HepG2 (cell line): ENCODE measurements at regions not wholly inside any gene's neighbourhood (a gene's known extent, or its start where the extent isn't known, plus 50 kb on each side); places are given as distances from the start of the nearest gene placed in this dataset.

Source experiments
- ATAC-seq: fragments of 200-7000 bp; cut with Tn5 transposase; 3 replicates; pipeline ENCODE4 v1.9.1; 2020; ENCODE audit warnings: mild to moderate bottlenecking, moderate library complexity
- BruUV-seq: library from RNA; stranded (reverse); fragments of 400-500 nt; replicated peaks from 2 replicates; lab custom pipeline; 2021; lab: Mats Ljungman, UMichigan
- CTCF ChIA-PET: fragments of 300-600 bp; formaldehyde crosslinking; extraction: SDS; loops from one replicate; lab custom pipeline; 2021; ENCODE audit warnings: low total read pairs, inconsistent platforms, low intra/inter-chr PET ratio; lab: Yijun Ruan, JAX
- POLR2A ChIA-PET: fragments of 350-600 bp; sonication (Branson Sonifier 250); formaldehyde crosslinking; loops from one replicate; lab custom pipeline; 2020; ENCODE audit warnings: antibody characterized with exemption, inconsistent platforms; lab: Yijun Ruan, JAX
- DNase-seq: peaks from one replicate; pipeline ENCODE4 v3.0.0-alpha.2; 2015; ENCODE audit warnings: low spot score
- FAIRE-seq: peaks from 3 replicates; lab custom pipeline; 2011; peaks lifted over from hg19 to GRCh38; lab: Jason Lieb, UNC
- H2AFZ ChIP-seq: one replicate; pipeline ENCODE4 v1.6.1; 2011; ENCODE audit warnings: low read length, inconsistent platforms
- H3K27ac ChIP-seq: fragments of 300-600 bp; 3 replicates; pipeline ENCODE4 v1.8.0; 2011; ENCODE audit warnings: mixed run types, mild to moderate bottlenecking, mixed read lengths, low read length, inconsistent platforms; ENCODE audit not compliant: insufficient read depth; ENCODE audit errors: extremely low read length
- H3K27me3 ChIP-seq, 2 experiments: fragments of 200-600 bp in 1 of 2; 2 replicates in 1 of 2; 3 replicates in 1 of 2; pipeline versions ENCODE4 v1.6.0 to v1.8.0; 2011; ENCODE audit warnings: low read length in 2 of 2, mild to moderate bottlenecking in 2 of 2, moderate library complexity in 2 of 2, inconsistent platforms in 1 of 2; ENCODE audit not compliant: insufficient read depth in 2 of 2, control insufficient read depth in 1 of 2
- H3K36me3 ChIP-seq, 2 experiments: fragments of 200-600 bp in 1 of 2; replicated peaks in 1 of 2; 2 replicates in 1 of 2; 3 replicates in 1 of 2; pipeline versions ENCODE4 v1.5.1 to v1.8.0; 2011; ENCODE audit warnings: low read length in 2 of 2, inconsistent platforms in 1 of 2; ENCODE audit not compliant: insufficient read depth in 2 of 2, control insufficient read depth in 1 of 2
- H3K4me1 ChIP-seq: 2 replicates; pipeline ENCODE4 v1.5.1; 2012; ENCODE audit warnings: low read length, inconsistent platforms; ENCODE audit not compliant: insufficient read depth
- H3K4me2 ChIP-seq: 2 replicates; pipeline ENCODE4 v1.6.0; 2011; ENCODE audit warnings: low read depth, low read length, inconsistent platforms
- H3K4me3 ChIP-seq, 3 experiments: fragments of 200-600 bp in 1 of 3; sonication (generic), shearing (Covaris generic) in 1 of 3; replicated peaks in 1 of 3; 2 replicates each; pipeline ENCODE4 v1.5.1; 2011 to 2016; ENCODE audit warnings: low read length in 3 of 3, inconsistent platforms in 2 of 3, low read depth in 2 of 3, mild to moderate bottlenecking in 2 of 3, control low read depth in 1 of 3, mixed read lengths in 1 of 3; ENCODE audit not compliant: insufficient read depth in 1 of 3
- H3K79me2 ChIP-seq: one replicate; pipeline ENCODE4 v1.6.1; 2011; ENCODE audit warnings: low read length, inconsistent platforms; ENCODE audit not compliant: insufficient read depth
- H3K9ac ChIP-seq: 2 replicates; pipeline ENCODE4 v1.6.0; 2011; ENCODE audit warnings: mild to moderate bottlenecking, low read depth, low read length, inconsistent platforms; ENCODE audit not compliant: insufficient read depth
- H3K9me3 ChIP-seq: 2 replicates; pipeline ENCODE4 v1.5.1; 2012; ENCODE audit warnings: mild to moderate bottlenecking, low read length
- H4K20me1 ChIP-seq: 2 replicates; pipeline ENCODE4 v1.6.0; 2011; ENCODE audit warnings: inconsistent platforms, mild to moderate bottlenecking, low read length, moderate library complexity; ENCODE audit not compliant: insufficient read depth
- BRCA1 ChIP-seq: sonication (generic); formaldehyde crosslinking; IDR thresholded peaks from 2 replicates; pipeline ENCODE4 v1.4.0; 2020; ENCODE audit warnings: missing genetic modification reagents
- BRD4 ChIP-seq: sonication (generic); formaldehyde crosslinking; IDR thresholded peaks from 2 replicates; pipeline ENCODE4 v1.4.0; 2020; ENCODE audit warnings: missing genetic modification reagents
- CBX1 ChIP-seq: IDR thresholded peaks from one replicate; pipeline ENCODE4 v1.6.1; 2016; ENCODE audit warnings: antibody characterized with exemption, low read depth
- ERF ChIP-seq: IDR thresholded peaks from 2 replicates; pipeline ENCODE4 v1.6.1; 2018; ENCODE audit warnings: missing biosample characterization, missing genetic modification reagents
- FOSL2 ChIP-seq: sonication (generic); formaldehyde crosslinking; IDR thresholded peaks from 2 replicates; pipeline ENCODE4 v1.4.0; 2020; ENCODE audit warnings: missing genetic modification reagents
- GTF2F1 ChIP-seq: fragments of 150-350 bp; IDR thresholded peaks from 2 replicates; pipeline ENCODE4 v1.6.1; 2014; ENCODE audit warnings: low read length
- JDP2 ChIP-seq: sonication (generic); formaldehyde crosslinking; IDR thresholded peaks from 2 replicates; pipeline ENCODE4 v1.8.1; 2022; ENCODE audit warnings: missing genetic modification reagents, borderline replicate concordance
- JUNB ChIP-seq: sonication (generic); formaldehyde crosslinking; IDR thresholded peaks from 2 replicates; pipeline ENCODE4 v1.8.0; 2022; ENCODE audit warnings: missing genetic modification reagents, mild to moderate bottlenecking, borderline replicate concordance
- MED8 ChIP-seq: sonication (generic); formaldehyde crosslinking; IDR thresholded peaks from 2 replicates; pipeline ENCODE4 v1.8.1; 2023; ENCODE audit warnings: mild to moderate bottlenecking, missing genetic modification reagents; ENCODE audit not compliant: insufficient replicate concordance
- SALL1 ChIP-seq: sonication (generic); formaldehyde crosslinking; IDR thresholded peaks from 2 replicates; pipeline ENCODE4 v1.8.0; 2022; ENCODE audit warnings: mild to moderate bottlenecking, missing genetic modification reagents
- SIN3A ChIP-seq: IDR thresholded peaks from 2 replicates; pipeline ENCODE4 v1.6.1; 2011; ENCODE audit warnings: low read depth, mild to moderate bottlenecking, control low read depth, low read length, borderline replicate concordance
- SIX1 ChIP-seq: sonication (generic); formaldehyde crosslinking; IDR thresholded peaks from 2 replicates; pipeline ENCODE4 v1.4.0; 2020; ENCODE audit warnings: missing genetic modification reagents, borderline replicate concordance
- SOX13 ChIP-seq, 3 experiments: fragments of 450-650 bp in 1 of 3; sonication (generic) in 1 of 3; formaldehyde crosslinking in 1 of 3; IDR thresholded peaks in 2 of 3; conservative IDR thresholded peaks in 1 of 3; 2 replicates each; pipeline versions ENCODE4 v1.5.0 to v1.6.1; 2016 to 2020; ENCODE audit warnings: antibody characterized with exemption in 1 of 3, mild to moderate bottlenecking in 1 of 3, missing compliant biosample characterization in 1 of 3, missing genetic modification reagents in 1 of 3, moderate library complexity in 1 of 3
- SP5 ChIP-seq: IDR thresholded peaks from 2 replicates; pipeline ENCODE4 v1.6.1; 2016; ENCODE audit warnings: low read depth, borderline replicate concordance
- ZBTB38 ChIP-seq: sonication (generic); formaldehyde crosslinking; IDR thresholded peaks from 2 replicates; pipeline ENCODE4 v1.5.1; 2020; ENCODE audit warnings: mild to moderate bottlenecking, missing genetic modification reagents
- ZIK1 ChIP-seq: sonication (generic); formaldehyde crosslinking; IDR thresholded peaks from 2 replicates; pipeline ENCODE4 v1.5.0; 2020; ENCODE audit warnings: mild to moderate bottlenecking, low read depth, missing genetic modification reagents, borderline replicate concordance
- ZMYM2 ChIP-seq: sonication (generic); formaldehyde crosslinking; IDR thresholded peaks from 2 replicates; pipeline ENCODE4 v1.8.0; 2022; ENCODE audit warnings: mild to moderate bottlenecking, missing genetic modification reagents
- ZNF263 ChIP-seq: sonication (generic); formaldehyde crosslinking; IDR thresholded peaks from 2 replicates; pipeline ENCODE4 v1.4.0; 2020; ENCODE audit warnings: missing genetic modification reagents
- ZNF264 ChIP-seq: sonication (generic); formaldehyde crosslinking; IDR thresholded peaks from 2 replicates; pipeline ENCODE4 v1.4.0; 2020; ENCODE audit warnings: missing genetic modification reagents
- ZNF552 ChIP-seq: sonication (generic); formaldehyde crosslinking; IDR thresholded peaks from 2 replicates; pipeline ENCODE4 v1.9.0; 2022; ENCODE audit warnings: missing genetic modification reagents, mild to moderate bottlenecking, borderline replicate concordance
- WGBS: methylation state at CpG from one replicate; pipeline ENCODE4 v1.1.6; 2017; ENCODE audit warnings: low lambda C conversion rate; 5-methylcytosine and 5-hydroxymethylcytosine counted together
- in situ Hi-C: cut with HindIII; loops from 2 replicates; pipeline ENCODE4 v1.10.0; 2017; ENCODE audit warnings: low pct_unique_long_range_greater_than_20kb; ENCODE audit not compliant: extremely low pct_ligation_motif_present
- intact Hi-C: fragments of 100-400 bp; cut with micrococcal nuclease; formaldehyde crosslinking; loops from one replicate; pipeline ENCODE4 v1.10.0; 2022; ENCODE audit not compliant: unreplicated experiment
- TF ChIP-seq, protein P1 (sequence below): sonication (generic); formaldehyde crosslinking; IDR thresholded peaks from 2 replicates; pipeline ENCODE4 v1.8.0; 2022; ENCODE audit warnings: mild to moderate bottlenecking, missing genetic modification reagents, moderate library complexity

DNA sequence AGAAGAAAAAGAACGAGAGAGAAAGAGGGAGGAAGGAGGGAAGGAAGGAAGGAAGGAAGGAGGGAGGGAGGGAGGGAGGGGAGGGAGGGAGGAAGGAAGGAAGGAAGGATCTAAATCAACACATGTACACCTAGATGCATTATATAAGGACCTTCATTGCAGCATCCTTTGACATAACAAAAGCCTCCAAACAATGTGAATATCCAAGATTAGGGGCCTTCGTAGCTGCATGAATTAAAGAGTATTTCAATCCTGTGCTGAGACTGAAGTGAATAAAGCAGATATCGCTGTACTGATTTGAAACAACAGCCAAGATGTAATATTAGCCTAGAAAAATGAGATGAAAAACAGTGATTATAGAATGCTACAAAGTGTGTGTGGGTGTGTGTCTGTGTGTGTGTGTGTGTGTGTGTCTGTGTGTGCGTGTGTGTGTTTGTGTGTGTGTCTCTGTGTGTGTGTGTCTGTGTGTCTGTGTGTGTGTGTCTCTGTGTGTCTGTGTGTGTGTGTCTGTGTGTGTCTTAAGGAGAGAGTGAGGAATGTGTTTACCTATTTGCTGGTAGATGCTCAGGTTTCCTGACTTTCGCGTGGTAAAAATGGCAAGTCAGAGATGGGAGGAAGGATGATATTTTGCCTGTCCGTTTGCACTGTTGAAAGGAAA lies 129.0 kb upstream of the PTPN1 start (continued):
- TF ChIP-seq JUNB, result 0 out of 2 replicates have a peak, but pooled peaks have one; percentile 44

DNA sequence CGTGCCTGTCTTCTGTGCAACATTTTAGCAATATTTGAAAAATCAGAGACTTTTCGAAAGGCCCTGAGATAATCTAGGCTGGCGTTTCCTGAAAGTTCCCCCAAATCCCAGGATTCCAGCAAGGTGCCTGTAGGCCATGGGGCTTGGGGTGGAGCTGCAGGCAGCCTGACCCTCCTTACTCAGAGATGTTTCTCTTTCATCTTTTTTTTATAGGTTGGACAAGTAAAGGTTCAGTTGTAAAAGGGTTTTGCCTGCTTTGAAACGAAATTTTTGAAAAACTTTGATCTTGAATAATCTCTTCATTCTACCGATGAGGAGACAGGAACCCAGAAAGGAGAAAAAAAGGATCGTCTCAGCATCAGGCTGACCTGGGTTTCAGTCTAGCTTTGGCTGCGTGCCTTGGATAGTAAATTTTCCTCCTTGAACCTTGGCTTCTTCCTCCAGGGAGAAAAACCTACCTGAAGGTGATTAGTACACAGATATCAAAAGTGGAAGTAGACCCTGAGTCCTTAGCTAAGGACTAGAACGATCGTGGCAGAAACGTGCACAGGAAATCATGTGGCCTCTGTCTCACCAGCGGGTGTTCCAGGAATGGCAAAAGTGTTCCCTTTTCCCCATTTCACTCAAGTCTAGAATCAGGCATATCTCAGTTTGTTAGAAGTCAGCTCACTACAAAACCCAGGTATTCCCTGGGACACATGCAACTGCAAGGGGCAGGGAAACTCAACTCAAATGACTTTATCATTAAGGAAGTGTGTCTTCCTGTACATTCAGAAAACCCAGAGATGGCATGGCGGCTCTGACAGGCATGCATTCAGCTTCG lies 128.2 kb upstream of the PTPN1 start:
- Histone ChIP-seq H3K27me3 (no peaks in the 10 kb centered on the region), H3K36me3 (no peaks in the 10 kb centered on the region), H3K9me3 (no peaks in the 10 kb centered on the region), H3K4me2 (no peak overlapping the region), H3K27ac (no peak overlapping the region), H3K4me3 (no peak overlapping the region), H3K9ac (no peak overlapping the region), H2AFZ (no peak overlapping the region), H3K4me1 (peaks cover 98% of the 10 kb centered on the region), H3K79me2 (no peaks in the 10 kb centered on the region), H4K20me1 (no peaks in the 10 kb centered on the region)
- WGBS, result 82% methylated on average over 13 of the region's 13 CpGs
- FAIRE-seq, result no peak
- ChIA-PET POLR2A (interaction anchor here (1.2 to 2.9 kb wide), 4 partner anchors 10 to 76 kb away, joined by 3 to 13 read pairs (median 8); no protein-coding TSS in a partner anchor), CTCF (interaction anchor here (1.9 to 3.3 kb wide), 2 partner anchors 79 to 195 kb away, joined by 5 to 13 read pairs; no protein-coding TSS in a partner anchor)
- DNase-seq, result no peak
- in situ Hi-C loops, result no loop called here
- intact Hi-C loops, result no loop called here
- no peak for ATAC-seq
- no TSS peak for BruUV-seq
- TF ChIP-seq, protein P1, sequence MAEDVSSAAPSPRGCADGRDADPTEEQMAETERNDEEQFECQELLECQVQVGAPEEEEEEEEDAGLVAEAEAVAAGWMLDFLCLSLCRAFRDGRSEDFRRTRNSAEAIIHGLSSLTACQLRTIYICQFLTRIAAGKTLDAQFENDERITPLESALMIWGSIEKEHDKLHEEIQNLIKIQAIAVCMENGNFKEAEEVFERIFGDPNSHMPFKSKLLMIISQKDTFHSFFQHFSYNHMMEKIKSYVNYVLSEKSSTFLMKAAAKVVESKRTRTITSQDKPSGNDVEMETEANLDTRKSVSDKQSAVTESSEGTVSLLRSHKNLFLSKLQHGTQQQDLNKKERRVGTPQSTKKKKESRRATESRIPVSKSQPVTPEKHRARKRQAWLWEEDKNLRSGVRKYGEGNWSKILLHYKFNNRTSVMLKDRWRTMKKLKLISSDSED, result no peak
- TF ChIP-seq SP5 (CRISPR knock-in tag) (no peak), MED8 (CRISPR knock-in tag) (peak; percentile 70), ZBTB38 (CRISPR knock-in tag) (peak; percentile 78), JDP2 (no peak), FOSL2 (CRISPR knock-in tag) (no peak), SIN3A (no peak), GTF2F1 (no peak), ZIK1 (CRISPR knock-in tag) (no peak), SIX1 (no peak), ERF (CRISPR knock-in tag) (no peak), ZNF552 (no peak), BRD4 (CRISPR knock-in tag) (0 out of 2 replicates have a peak, but pooled peaks have one; percentile 42), BRCA1 (CRISPR knock-in tag) (no peak), ZMYM2 (CRISPR knock-in tag) (no peak), ZNF263 (CRISPR knock-in tag) (no peak), ZNF264 (CRISPR knock-in tag) (no peak), SOX13 (IDR thresholded peaks at IDR 0.05) (no peak), SOX13 (CRISPR knock-in tag; conservative IDR thresholded peaks at IDR 0.05 in 1 of 2, IDR thresholded peaks at IDR 0.05 in 1 of 2) (no peak), CBX1 (no peak), SALL1 (CRISPR knock-in tag) (0 out of 2 replicates have a peak, but pooled peaks have one; percentile 0)
